ENCODE measurements at regions not wholly inside any gene's neighbourhood (a gene's known extent, or its start where the extent isn't known, plus 50 kb on each side); places are given as distances from the start of the nearest gene placed in this dataset.
"Not testable (repeated sequence)": the region's sequence is repeated elsewhere in the genome, so short reads cannot be mapped to it uniquely, and the experiment has no call there.

- not testable (repeated sequence) for TF ChIP-seq CTCF (conservative IDR thresholded peaks at IDR 0.05; ENCODE audit: low read length); EZH2phosphoT487 (IDR thresholded peaks at IDR 0.05; ENCODE audit: borderline replicate concordance)
Measured at GRCh38 chr1:192911896-192912656, 103.2 kb downstream of the RGS2 start.

Measured in Loucy (cell line).